Esophagus squamous epithelium (tissue), 5 donors: ENCODE measurements at regions not wholly inside any gene's neighbourhood (a gene's known extent, or its start where the extent isn't known, plus 50 kb on each side); places are given as distances from the start of the nearest gene placed in this dataset.

Source experiments
- DNase-seq: peaks from one replicate; lab custom pipeline; 2025; lab: John Stamatoyannopoulos, UW
- H3K27ac ChIP-seq, 4 donors: fragments of 200-600 bp; sonication (generic); one replicate each; pipeline ENCODE4 v1.5.1; 2016 to 2019; ENCODE audit warnings: mild to moderate bottlenecking in 1 of 4
- H3K27me3 ChIP-seq, 4 donors: fragments of 200-600 bp; sonication (generic); 1 replicate in 3 of 4; 2 replicates in 1 of 4; pipeline versions ENCODE4 v1.5.1 to v1.6.0; 2017 to 2021; ENCODE audit warnings: antibody characterized with exemption in 1 of 4
- H3K36me3 ChIP-seq, 3 donors: fragments of 200-600 bp; sonication (generic); one replicate each; pipeline ENCODE4 v1.5.1; 2016 to 2019
- H3K4me1 ChIP-seq, 3 donors: fragments of 200-600 bp; sonication (generic); one replicate each; pipeline ENCODE4 v1.5.1; 2017 to 2019
- H3K4me3 ChIP-seq, 4 donors: fragments of 200-600 bp; sonication (generic); 1 replicate in 3 of 4; 2 replicates in 1 of 4; pipeline ENCODE4 v1.5.1; 2016 to 2019; ENCODE audit warnings: mild to moderate bottlenecking in 2 of 4, moderate library complexity in 1 of 4
- H3K9me3 ChIP-seq, 3 donors: fragments of 200-600 bp; sonication (generic); one replicate each; pipeline ENCODE4 v1.5.1; 2016 to 2019
- POLR2A ChIP-seq, 4 donors: fragments of 450-650 bp; IDR thresholded peaks; one replicate each; pipeline ENCODE4 v1.6.1; 2017; ENCODE audit warnings: antibody characterized with exemption in 4 of 4, mild to moderate bottlenecking in 4 of 4, moderate library complexity in 3 of 4
- WGBS, 2 donors: methylation state at CpG; one replicate each; pipeline ENCODE4 v1.1.5; 2018; 5-methylcytosine and 5-hydroxymethylcytosine counted together
- intact Hi-C: fragments of 100-400 bp; cut with DNase I; formaldehyde crosslinking; loops from one replicate; pipeline ENCODE4 v1.15.0; 2022
- TF ChIP-seq, protein P1 (sequence below), 6 experiments: fragments of 450-650 bp in 4 of 6; fragments of 200-600 bp in 2 of 6; sonication (generic) in 2 of 6; IDR thresholded peaks; one replicate each; pipeline ENCODE4 v1.5.1; 2016 to 2019; ENCODE audit warnings: antibody characterized with exemption in 6 of 6, mild to moderate bottlenecking in 4 of 6, moderate library complexity in 4 of 6
- donor health status: DM: yes; HTN: yes; CAD: no.

- peaks cover 9 to 56% (median 9%) of the 10 kb centered on the region in 3 donors for H3K4me1 ChIP-seq
- peak overlapping the region in 1 of 4 donors; percentile 76 for H3K27ac ChIP-seq
- intact Hi-C loops, result no loop called here
- H3K9me3 ChIP-seq, result no peaks in the 10 kb centered on the region
- TF ChIP-seq, protein P1, sequence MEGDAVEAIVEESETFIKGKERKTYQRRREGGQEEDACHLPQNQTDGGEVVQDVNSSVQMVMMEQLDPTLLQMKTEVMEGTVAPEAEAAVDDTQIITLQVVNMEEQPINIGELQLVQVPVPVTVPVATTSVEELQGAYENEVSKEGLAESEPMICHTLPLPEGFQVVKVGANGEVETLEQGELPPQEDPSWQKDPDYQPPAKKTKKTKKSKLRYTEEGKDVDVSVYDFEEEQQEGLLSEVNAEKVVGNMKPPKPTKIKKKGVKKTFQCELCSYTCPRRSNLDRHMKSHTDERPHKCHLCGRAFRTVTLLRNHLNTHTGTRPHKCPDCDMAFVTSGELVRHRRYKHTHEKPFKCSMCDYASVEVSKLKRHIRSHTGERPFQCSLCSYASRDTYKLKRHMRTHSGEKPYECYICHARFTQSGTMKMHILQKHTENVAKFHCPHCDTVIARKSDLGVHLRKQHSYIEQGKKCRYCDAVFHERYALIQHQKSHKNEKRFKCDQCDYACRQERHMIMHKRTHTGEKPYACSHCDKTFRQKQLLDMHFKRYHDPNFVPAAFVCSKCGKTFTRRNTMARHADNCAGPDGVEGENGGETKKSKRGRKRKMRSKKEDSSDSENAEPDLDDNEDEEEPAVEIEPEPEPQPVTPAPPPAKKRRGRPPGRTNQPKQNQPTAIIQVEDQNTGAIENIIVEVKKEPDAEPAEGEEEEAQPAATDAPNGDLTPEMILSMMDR (IDR thresholded peaks at IDR 0.05), result no peak
- no peak for TF ChIP-seq POLR2A (IDR thresholded peaks at IDR 0.05)
- DNase-seq, result no peak
- no peaks in the 10 kb centered on the region for H3K27me3 ChIP-seq
- 41 to 47% methylated on average over 2 of the region's 2 CpGs for WGBS, 2 donors
- H3K36me3 ChIP-seq, result no peaks in the 10 kb centered on the region
- H3K4me3 ChIP-seq, result no peak overlapping the region
Measured at GRCh38 chr13:73404581-73404980, 345.8 kb downstream of the KLF5 start.

- Histone ChIP-seq H3K36me3 (no peaks in the 10 kb centered on the region), H3K27ac (peak overlapping the region in 3 of 4 donors; percentile 52 to 76 (median 55)), H3K27me3 (no peaks in the 10 kb centered on the region), H3K4me3 (no peak overlapping the region), H3K4me1 (peaks cover 11 to 66% (median 15%) of the 10 kb centered on the region in 3 donors), H3K9me3 (no peaks in the 10 kb centered on the region)
- WGBS, 2 donors, result 44 to 68% methylated on average over 1 of the region's 1 CpG
- DNase-seq, result no peak
- TF ChIP-seq, protein P1 (IDR thresholded peaks at IDR 0.05), result no peak
- TF ChIP-seq POLR2A (IDR thresholded peaks at IDR 0.05), result no peak
- intact Hi-C loops, result no loop called here
Measured at GRCh38 chr13:73403355-73404120, 344.7 kb downstream of the KLF5 start.

- H3K27me3 ChIP-seq, result no peaks in the 10 kb centered on the region
- intact Hi-C loops, result no loop called here
- H3K36me3 ChIP-seq, result no peaks in the 10 kb centered on the region
- no peak for TF ChIP-seq POLR2A (IDR thresholded peaks at IDR 0.05)
- TF ChIP-seq, protein P1 (IDR thresholded peaks at IDR 0.05), result peak in 2 of 6 experiments; percentile 3 to 29
- no peak for DNase-seq
- peaks cover 18 to 84% (median 19%) of the 10 kb centered on the region in 3 donors for H3K4me1 ChIP-seq
- no peaks in the 10 kb centered on the region for H3K9me3 ChIP-seq
- H3K4me3 ChIP-seq, result no peak overlapping the region
- peak overlapping the region in 3 of 4 donors; percentile 76 to 85 (median 81) for H3K27ac ChIP-seq
- 60 to 72% methylated on average over 2 of the region's 2 CpGs for WGBS, 2 donors
Measured at GRCh38 chr13:73401769-73402168, 343.0 kb downstream of the KLF5 start.

DNA sequence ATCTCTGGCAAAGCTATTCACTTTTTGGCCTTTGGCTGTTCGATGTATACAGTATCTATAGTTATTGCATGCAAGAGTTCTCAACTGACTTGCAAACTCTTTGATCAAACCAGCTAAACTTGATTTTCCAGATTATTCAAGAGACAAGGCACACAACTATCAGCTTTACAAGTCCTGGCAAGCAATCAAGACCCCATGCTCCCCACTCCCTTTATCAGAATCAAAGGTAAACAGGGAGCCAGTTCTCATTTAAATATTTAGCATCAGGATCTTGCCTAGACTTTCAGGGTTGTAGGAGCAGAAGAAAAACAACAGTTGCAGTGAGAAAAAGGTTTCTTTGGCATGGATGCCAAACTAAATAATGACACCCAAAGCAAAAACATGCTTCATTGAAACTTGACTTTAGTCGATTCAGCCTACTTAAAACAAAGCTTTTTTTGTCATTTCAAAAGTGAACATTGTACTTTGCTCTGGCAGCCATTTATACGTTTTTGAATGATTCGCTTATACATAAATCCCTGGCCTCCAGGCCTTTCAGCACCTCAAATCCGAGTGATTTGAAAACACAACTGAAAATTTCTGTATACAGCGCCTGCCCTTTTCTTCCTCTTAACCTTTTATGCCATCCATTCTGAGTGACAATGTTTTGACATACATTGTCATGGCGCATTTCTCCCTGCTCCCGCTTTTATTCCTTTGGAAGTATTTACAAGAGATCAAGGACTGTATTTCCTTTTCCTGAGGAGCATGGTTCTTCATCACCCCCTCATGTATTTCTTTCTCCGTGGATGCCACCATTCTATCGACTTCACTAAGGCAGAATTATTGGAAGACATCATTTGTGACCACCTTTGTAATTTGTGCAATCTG, 340.8 kb downstream of the KLF5 start:
- no peak for TF ChIP-seq POLR2A (IDR thresholded peaks at IDR 0.05)
- TF ChIP-seq, protein P1 (IDR thresholded peaks at IDR 0.05), result no peak
- H3K4me1 ChIP-seq, result peaks cover 18 to 88% (median 19%) of the 10 kb centered on the region in 3 donors
- H3K9me3 ChIP-seq, result no peaks in the 10 kb centered on the region
- H3K27me3 ChIP-seq, result no peaks in the 10 kb centered on the region
- H3K36me3 ChIP-seq, result no peaks in the 10 kb centered on the region
- no peak for DNase-seq
- no peak overlapping the region for H3K4me3 ChIP-seq
- 21 to 32% methylated on average over 10 of the region's 10 CpGs for WGBS, 2 donors
- H3K27ac ChIP-seq, result peak overlapping the region; percentile 75 to 85 (median 78)
- intact Hi-C loops, result no loop called here
